IMR-90 (cell line): ENCODE measurements at regions not wholly inside any gene's neighbourhood (a gene's known extent, or its start where the extent isn't known, plus 50 kb on each side); places are given as distances from the start of the nearest gene placed in this dataset.

ENCODE experiments used
- ATAC-seq: fragments of 200-7000 bp; cut with Tn5 transposase; 2 replicates; pipeline ENCODE4 v1.9.1; 2020; ENCODE audit warnings: low read depth, mild to moderate bottlenecking, moderate library complexity
- BruUV-seq: library from RNA; stranded (reverse); fragments of 400-500 nt; replicated peaks from 2 replicates; lab custom pipeline; 2021; lab: Mats Ljungman, UMichigan
- CTCF ChIA-PET: fragments of 300-600 bp; formaldehyde crosslinking; extraction: SDS; loops from one replicate; lab custom pipeline; 2021; ENCODE audit warnings: antibody characterized with exemption; lab: Yijun Ruan, JAX
- POLR2A ChIA-PET: fragments of 300-600 bp; sonication (Branson Sonifier 250); formaldehyde crosslinking; loops from one replicate; lab custom pipeline; 2022; ENCODE audit warnings: antibody characterized with exemption; ENCODE audit not compliant: unreplicated experiment; lab: Charles Lee
- DNase-seq: peaks from one replicate; pipeline ENCODE4 v3.0.0; 2013
- H2AFZ ChIP-seq: replicated peaks from 2 replicates; pipeline ENCODE3; 2013; ENCODE audit warnings: low read length, mild to moderate bottlenecking; ENCODE audit not compliant: poor library complexity
- H2AK5ac ChIP-seq: 2 replicates; pipeline ENCODE4 v1.6.1; 2013; ENCODE audit warnings: low read depth, low read length, inconsistent platforms
- H2AK9ac ChIP-seq: replicated peaks from 2 replicates; pipeline ENCODE3; 2013; ENCODE audit warnings: mild to moderate bottlenecking, low read depth, low read length, moderate library complexity; ENCODE audit not compliant: poor library complexity
- H2BK120ac ChIP-seq: 2 replicates; pipeline ENCODE4 v1.6.1; 2013; ENCODE audit warnings: low read depth, low read length, inconsistent platforms
- H2BK15ac ChIP-seq: 3 replicates; pipeline ENCODE4 v1.6.1; 2013; ENCODE audit warnings: low read depth, low read length, inconsistent platforms
- H2BK20ac ChIP-seq: 2 replicates; pipeline ENCODE4 v1.6.1; 2013; ENCODE audit warnings: low read depth, mild to moderate bottlenecking, inconsistent platforms, low read length, moderate library complexity
- H2BK5ac ChIP-seq: 2 replicates; pipeline ENCODE4 v1.6.1; 2013; ENCODE audit warnings: mild to moderate bottlenecking, low read depth, low read length, inconsistent platforms; ENCODE audit not compliant: poor library complexity, severe bottlenecking
- H3K14ac ChIP-seq: replicated peaks from 2 replicates; pipeline ENCODE4 v1.6.1; 2013; ENCODE audit warnings: low read depth, low read length, inconsistent platforms
- H3K18ac ChIP-seq: 2 replicates; pipeline ENCODE4 v1.6.1; 2013; ENCODE audit warnings: low read depth, low read length, control low read depth
- H3K23ac ChIP-seq: 2 replicates; pipeline ENCODE4 v1.6.1; 2013; ENCODE audit warnings: low read depth, low read length, inconsistent platforms
- H3K27ac ChIP-seq: 2 replicates; pipeline ENCODE4 v1.5.1; 2013; ENCODE audit warnings: mild to moderate bottlenecking, control low read depth, low read length; ENCODE audit not compliant: insufficient read depth
- H3K27me3 ChIP-seq: 2 replicates; pipeline ENCODE4 v1.6.1; 2013; ENCODE audit warnings: low read length; ENCODE audit not compliant: control insufficient read depth, insufficient read depth
- H3K36me3 ChIP-seq: 2 replicates; pipeline ENCODE4 v1.6.1; 2013; ENCODE audit warnings: low read length, mixed read lengths; ENCODE audit not compliant: control insufficient read depth, insufficient read depth
- H3K4ac ChIP-seq: 2 replicates; pipeline ENCODE4 v1.6.1; 2013; ENCODE audit warnings: low read depth, low read length, inconsistent platforms
- H3K4me1 ChIP-seq: 2 replicates; pipeline ENCODE4 v1.6.1; 2013; ENCODE audit warnings: low read length, mixed read lengths; ENCODE audit not compliant: control insufficient read depth, insufficient read depth
- H3K4me2 ChIP-seq: 2 replicates; pipeline ENCODE4 v1.6.1; 2013; ENCODE audit warnings: low read depth, mild to moderate bottlenecking, control low read depth, low read length, moderate library complexity
- H3K4me3 ChIP-seq: 2 replicates; pipeline ENCODE4 v1.5.1; 2013; ENCODE audit warnings: low read depth, mild to moderate bottlenecking, control low read depth, low read length, moderate library complexity; ENCODE audit not compliant: insufficient read depth
- H3K56ac ChIP-seq: 2 replicates; pipeline ENCODE4 v1.6.1; 2013; ENCODE audit warnings: low read length, inconsistent platforms; ENCODE audit not compliant: insufficient read depth; ENCODE audit errors: extremely low read depth
- H3K79me1 ChIP-seq, 2 experiments: 2 replicates each; pipeline ENCODE4 v1.6.1; 2013; ENCODE audit warnings: low read length in 2 of 2, inconsistent platforms in 1 of 2, low read depth in 1 of 2
- H3K9ac ChIP-seq: 2 replicates; pipeline ENCODE4 v1.6.1; 2013; ENCODE audit warnings: low read depth, low read length, control low read depth
- H3K9me1 ChIP-seq: 2 replicates; pipeline ENCODE4 v1.6.1; 2013; ENCODE audit warnings: low read length, inconsistent platforms; ENCODE audit not compliant: insufficient read depth
- H3K9me3 ChIP-seq: 2 replicates; pipeline ENCODE4 v1.6.1; 2013; ENCODE audit warnings: low read length; ENCODE audit not compliant: control insufficient read depth, insufficient read depth
- H4K20me1 ChIP-seq: 2 replicates; pipeline ENCODE4 v1.6.1; 2013; ENCODE audit warnings: low read length, inconsistent platforms; ENCODE audit not compliant: insufficient read depth
- H4K5ac ChIP-seq: 2 replicates; pipeline ENCODE4 v1.6.1; 2013; ENCODE audit warnings: mild to moderate bottlenecking, low read depth, low read length, control low read depth
- H4K8ac ChIP-seq, 2 experiments: 2 replicates each; pipeline ENCODE4 v1.6.1; 2013; ENCODE audit warnings: low read depth in 2 of 2, low read length in 2 of 2, control low read depth in 1 of 2, inconsistent platforms in 1 of 2
- H4K91ac ChIP-seq: 2 replicates; pipeline ENCODE4 v1.6.1; 2013; ENCODE audit warnings: low read depth, low read length, inconsistent platforms; ENCODE audit not compliant: insufficient read depth
- RFX5 ChIP-seq: IDR thresholded peaks from 2 replicates; pipeline ENCODE4 v1.8.0; 2012; ENCODE audit warnings: low read depth, mild to moderate bottlenecking, low read length, moderate library complexity
- WGBS, 2 experiments: methylation state at CpG; one replicate each; pipeline versions ENCODE4 v1.1.5 to v1.1.7; 2013; ENCODE audit warnings: missing lambda C conversion rate in 2 of 2; ENCODE audit not compliant: insufficient read length in 1 of 2; ENCODE audit errors: extremely low coverage in 2 of 2; 5-methylcytosine and 5-hydroxymethylcytosine counted together
- dilution Hi-C: fragments of 300-500 bp; cut with HindIII; formaldehyde crosslinking; loops from one replicate; pipeline ENCODE4 v1.14.3; 2018; ENCODE audit warnings: low sequenced_read_pairs; ENCODE audit not compliant: unreplicated experiment
- in situ Hi-C: fragments of 300-500 bp; cut with MboI; formaldehyde crosslinking; loops from 3 replicates; pipeline ENCODE4 v1.14.3; 2019; ENCODE audit warnings: low sequenced_read_pairs, inconsistent platforms, mixed read lengths
- intact Hi-C: fragments of 100-400 bp; cut with micrococcal nuclease; formaldehyde crosslinking; loops from 2 replicates; pipeline ENCODE4 v1.10.0; 2022

DNA sequence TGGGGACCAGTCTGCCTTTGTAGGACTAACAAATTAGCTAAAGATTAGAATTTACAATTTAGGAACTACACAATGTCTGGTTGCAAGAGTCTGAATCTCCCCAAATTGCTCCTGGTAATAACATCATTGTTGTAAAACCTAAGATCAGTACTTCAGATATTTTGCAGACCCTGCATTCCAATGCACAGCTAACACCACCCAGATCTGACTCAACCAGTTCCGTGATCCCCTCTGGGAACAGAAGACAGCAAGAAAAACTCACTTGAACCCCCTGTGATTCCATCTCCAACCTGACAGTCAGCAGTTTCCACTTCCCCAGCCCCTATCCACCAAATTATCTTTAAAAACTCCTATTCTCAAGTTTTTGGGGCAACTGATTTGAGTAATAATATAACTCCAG lies 201.9 kb upstream of the ARPP21 start:
- H3K27ac ChIP-seq = no peak overlapping the region
- H2BK20ac ChIP-seq = no peak overlapping the region
- no peak overlapping the region for H2BK5ac ChIP-seq
- H2BK15ac ChIP-seq = no peak overlapping the region
- H4K91ac ChIP-seq = no peak overlapping the region
- BruUV-seq = no TSS peak
- dilution Hi-C loops = no loop called here
- no peak overlapping the region for H3K4me3 ChIP-seq
- H3K23ac ChIP-seq = no peak overlapping the region
- no peak overlapping the region for H4K5ac ChIP-seq
- in situ Hi-C loops = no loop called here
- H3K27me3 ChIP-seq = no peaks in the 10 kb centered on the region
- H4K20me1 ChIP-seq = no peaks in the 10 kb centered on the region
- no peak overlapping the region for H2AFZ ChIP-seq
- no peak for DNase-seq
- ChIA-PET POLR2A (no interaction called here), CTCF (no interaction called here)
- H3K56ac ChIP-seq = no peak overlapping the region
- no peak overlapping the region for H2BK120ac ChIP-seq
- no peaks in the 10 kb centered on the region for H3K36me3 ChIP-seq
- no peak overlapping the region for H4K8ac ChIP-seq
- H3K9me3 ChIP-seq = peaks cover 12% of the 10 kb centered on the region
- no peak overlapping the region for H3K4ac ChIP-seq
- H3K18ac ChIP-seq = no peak overlapping the region
- no peak overlapping the region for H2AK9ac ChIP-seq
- H3K14ac ChIP-seq = no peak overlapping the region
- ATAC-seq = no peak
- no peak overlapping the region for H2AK5ac ChIP-seq
- WGBS, 2 experiments = no CpG with 5 or more reads among the region's 1 CpG
- no peaks in the 10 kb centered on the region for H3K9me1 ChIP-seq
- intact Hi-C loops = no loop called here
- H3K4me1 ChIP-seq = no peaks in the 10 kb centered on the region
- no peaks in the 10 kb centered on the region for H3K79me1 ChIP-seq
- no peak overlapping the region for H3K4me2 ChIP-seq
- TF ChIP-seq RFX5 = no peak
- no peak overlapping the region for H3K9ac ChIP-seq
